GM18868 (cell line): ENCODE measurements at regions not wholly inside any gene's neighbourhood (a gene's known extent, or its start where the extent isn't known, plus 50 kb on each side); places are given as distances from the start of the nearest gene placed in this dataset.

Source experiments
- ATAC-seq: cut with Tn5 transposase; IDR thresholded peaks from one replicate; pipeline ENCODE4 v1.9.1; 2021; ENCODE audit warnings: mild to moderate bottlenecking, moderate library complexity; ENCODE audit not compliant: unreplicated experiment

DNA sequence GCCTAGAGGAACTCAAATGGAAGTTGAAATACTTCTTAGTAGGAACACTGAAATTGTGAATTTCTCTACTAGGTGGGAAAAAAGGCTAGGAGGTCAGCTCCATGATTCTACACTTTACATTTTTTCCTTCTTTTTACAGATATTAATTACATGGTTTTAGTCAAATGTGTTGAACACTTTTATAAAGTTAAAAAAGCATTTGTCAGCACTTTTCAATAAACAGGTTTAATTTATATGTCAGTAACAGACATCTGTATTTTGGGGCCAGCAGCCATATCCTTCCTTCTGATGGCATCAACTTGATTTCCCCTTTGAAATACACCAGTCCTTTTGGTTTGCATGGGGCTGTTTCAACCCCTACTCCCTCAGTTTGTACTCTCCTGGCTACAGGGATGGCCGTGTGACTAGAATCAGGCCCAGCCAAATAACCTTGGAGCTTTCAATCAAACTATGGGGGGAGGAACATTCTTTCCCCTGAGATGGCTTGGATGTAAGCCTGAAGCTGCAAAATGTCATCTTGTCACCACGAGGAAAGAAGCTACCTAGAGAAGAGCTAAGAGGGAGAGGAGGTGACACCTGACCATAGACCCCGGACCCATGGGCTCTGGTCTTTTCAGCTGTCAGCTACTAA is 171.0 kb upstream of the NEBL start:
- no peak for ATAC-seq

DNA sequence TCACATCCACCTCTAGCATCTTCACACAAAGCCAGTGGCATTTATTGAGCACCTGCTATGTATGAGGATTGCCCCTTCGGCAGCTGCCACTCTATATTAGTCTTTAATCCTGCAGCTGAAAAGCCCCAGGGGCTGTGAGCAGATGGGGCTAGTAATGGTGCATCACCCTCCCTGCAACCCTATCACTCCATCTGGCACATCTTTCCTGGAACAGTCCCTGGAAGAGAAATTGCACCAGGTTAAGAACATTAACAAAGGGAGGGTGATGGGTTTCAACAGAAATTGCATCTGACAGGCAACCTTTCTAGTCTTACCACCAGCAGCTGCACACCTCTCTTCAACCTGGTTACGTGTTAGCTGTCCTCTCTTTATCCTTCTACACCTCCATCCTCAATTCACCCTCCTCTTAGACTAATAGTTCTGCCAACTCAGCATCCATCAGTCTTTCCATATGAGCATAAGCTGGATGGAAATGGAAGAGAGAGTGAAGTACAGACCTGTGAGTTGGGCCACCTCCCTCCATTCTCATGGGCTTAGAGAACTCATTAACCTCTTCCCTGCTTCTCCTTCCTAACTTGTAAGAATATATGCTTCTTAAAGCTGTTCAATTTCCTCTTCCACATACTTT is 168.6 kb upstream of the NEBL start:
- no peak for ATAC-seq

DNA sequence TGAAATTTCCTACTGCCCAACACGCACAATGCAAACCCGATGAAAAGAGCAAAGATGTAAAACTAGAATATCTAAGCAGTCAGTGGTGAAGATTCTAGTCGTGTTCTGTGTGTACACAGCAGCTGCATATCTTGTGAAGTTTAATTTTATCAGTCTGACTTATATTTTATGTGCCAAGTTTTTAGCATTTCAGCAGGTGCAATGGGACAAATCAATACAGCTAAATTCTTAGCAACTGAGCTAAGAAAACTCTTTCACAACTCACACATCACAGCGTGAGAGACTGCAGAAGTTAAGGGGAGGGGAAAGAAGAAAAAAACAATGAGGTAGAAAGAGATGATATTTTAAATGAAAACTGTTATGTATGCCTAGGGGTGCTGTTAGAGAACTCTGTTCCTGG is 164.9 kb upstream of the NEBL start:
- no peak for ATAC-seq

DNA sequence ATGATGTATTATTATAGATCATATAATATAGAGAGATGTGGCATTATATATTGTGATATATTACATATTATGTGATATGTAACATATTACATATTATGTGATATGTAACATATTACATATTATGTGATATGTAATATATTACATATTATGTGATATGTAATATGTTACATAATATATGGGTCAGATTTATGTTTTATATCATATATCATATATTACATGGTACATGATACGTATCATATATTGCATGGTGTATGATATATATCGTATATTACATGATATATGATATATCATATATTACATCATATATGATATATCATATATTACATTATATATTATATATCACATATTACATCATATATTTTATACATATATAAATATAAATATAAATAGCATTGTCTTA is 164.1 kb upstream of the NEBL start:
- no peak for ATAC-seq

DNA sequence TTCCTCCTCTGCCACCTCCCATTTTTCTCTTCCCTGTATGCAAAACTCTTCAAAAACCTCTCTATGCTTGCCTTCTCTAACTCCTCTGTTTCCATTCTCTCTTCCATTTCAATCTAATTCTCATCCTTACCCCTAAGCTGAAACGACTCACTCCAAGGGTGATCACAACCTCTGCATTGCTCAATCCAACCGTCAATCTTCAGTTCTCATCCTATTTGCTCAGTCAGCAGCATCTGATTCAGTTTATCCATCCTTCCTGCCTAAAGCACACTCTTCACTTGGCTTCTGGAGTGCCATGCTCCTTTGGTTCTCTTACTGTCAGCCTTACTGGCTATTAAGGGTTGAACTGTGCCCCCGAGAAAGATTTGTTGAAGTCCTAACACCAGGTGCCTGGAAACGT is 163.5 kb upstream of the NEBL start:
- ATAC-seq, result no peak

DNA sequence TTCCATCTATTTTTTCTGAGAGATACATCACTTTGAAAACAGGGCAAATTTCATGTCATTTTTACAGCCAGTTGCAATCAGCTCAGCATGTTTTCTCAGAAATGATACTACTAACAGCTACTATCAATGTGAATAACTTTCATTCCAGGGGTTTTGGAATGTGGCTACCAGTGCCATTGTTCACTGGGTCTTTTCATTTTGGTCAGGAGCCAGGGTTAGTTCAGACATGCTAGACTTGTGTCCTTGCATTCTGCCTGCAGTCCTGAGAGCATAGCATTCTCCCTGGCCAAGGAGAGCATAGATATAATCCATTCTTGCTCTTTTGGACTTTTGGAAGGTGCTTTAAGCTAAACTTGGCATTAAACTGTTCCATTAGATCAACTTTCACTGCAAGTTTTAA is 160.9 kb upstream of the NEBL start:
- no peak for ATAC-seq

DNA sequence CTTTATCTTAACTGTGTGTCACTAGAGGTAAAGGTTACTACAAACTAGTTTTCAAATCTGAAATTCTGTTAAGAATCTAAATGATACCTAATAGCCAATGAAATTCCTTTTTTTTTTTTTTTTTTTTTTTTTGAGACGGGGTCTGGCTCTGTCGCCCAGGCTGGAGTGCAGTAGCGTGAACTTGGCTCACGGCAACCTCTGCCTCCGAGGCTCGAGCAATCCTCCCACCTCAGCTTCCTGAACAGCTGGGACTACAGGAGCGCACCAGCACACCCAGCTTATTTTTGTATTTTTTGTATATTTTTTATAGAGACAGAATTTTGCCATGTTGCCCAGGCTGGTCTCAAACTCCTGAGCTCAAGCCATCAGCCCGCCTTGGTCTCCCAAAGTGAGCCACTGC is 160.3 kb upstream of the NEBL start:
- no peak for ATAC-seq

DNA sequence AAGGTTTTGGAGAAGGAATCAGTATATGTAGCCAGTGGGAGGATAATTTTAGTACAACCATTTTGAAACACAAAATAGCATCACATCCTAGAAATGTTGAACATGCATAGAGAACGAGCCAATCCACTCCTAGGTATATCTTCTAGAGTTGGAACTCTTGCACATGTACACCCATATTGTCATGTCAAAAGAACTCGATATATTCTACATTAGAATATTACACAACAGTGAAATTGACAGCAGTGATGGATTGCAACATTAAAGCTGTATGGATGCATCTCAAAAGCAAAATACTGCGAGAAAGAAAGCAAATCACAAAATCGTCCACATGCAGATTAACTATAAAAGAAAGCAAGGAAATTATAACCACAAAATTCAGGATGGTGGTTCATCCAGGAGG is 159.3 kb upstream of the NEBL start:
- ATAC-seq, result no peak

DNA sequence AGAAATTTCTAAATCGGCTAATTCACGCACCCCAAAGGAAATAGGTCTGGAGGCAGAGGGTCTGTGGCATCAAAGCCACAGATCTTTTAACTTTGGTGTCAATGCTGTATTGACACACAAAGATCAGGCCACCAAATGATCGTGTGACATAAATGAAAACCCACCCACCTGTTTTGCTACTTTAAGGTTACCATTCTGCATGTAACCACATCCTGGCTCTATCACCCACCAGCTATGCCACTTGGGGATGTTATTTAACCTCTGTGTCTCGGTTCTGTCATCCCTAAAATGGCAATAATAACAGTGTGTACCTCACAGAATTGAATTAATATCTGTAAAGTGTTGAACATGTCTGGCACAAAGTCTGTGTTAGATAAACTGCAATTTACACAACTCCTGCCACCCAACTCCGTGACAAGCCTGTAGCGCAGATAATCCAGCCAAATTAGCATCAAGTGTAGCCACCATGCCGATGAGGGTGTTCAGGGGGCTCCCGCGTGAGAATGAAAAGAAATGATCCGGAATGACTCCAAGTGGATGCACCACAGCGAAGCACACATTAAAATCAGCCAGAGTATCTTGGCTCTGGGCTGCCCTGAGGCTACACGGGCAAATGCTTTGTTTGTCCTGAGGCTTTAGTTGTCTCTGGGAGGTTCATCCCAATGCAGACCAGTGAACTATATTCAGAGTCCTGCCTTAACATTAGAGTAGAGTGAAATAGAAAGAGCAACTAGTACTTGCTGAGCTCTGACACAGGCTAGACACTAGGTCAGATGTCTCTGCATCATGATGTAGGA is 158.4 kb upstream of the NEBL start:
- ATAC-seq, result no peak

DNA sequence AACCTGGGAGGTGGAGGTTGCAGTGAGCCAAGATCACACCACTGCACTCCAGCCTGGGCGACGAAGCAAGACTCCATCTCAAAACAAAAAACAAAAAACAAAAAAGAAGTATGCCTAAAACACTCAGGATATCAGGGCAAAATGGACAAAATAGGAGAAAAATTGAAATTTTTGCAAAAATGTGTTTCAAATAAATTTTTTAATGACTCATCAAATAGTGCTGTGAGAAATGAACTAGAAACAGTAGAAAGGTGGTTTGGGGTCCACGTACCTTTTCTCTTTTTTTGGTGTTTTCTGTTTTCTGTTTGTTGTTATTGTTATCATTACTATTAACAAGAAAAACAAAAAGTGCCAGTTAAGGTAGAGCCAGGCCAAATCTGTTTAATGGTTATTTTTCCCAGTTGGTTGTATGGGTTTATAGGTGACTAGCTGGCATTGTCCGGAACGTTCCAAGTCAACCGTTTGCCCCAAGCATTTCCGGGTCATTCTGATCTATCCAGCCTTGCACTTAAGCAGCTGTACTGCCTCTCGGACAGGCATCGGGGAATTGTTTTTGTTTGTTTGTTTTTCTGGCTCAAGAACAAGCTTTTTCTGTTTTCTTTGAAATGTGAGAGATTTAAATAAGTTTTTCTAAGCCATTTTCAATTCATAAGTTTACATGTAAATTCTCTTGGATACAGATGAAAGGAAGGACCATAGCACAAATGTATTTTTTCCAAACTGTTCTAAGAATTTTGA is 157.0 kb upstream of the NEBL start:
- ATAC-seq, result no peak

DNA sequence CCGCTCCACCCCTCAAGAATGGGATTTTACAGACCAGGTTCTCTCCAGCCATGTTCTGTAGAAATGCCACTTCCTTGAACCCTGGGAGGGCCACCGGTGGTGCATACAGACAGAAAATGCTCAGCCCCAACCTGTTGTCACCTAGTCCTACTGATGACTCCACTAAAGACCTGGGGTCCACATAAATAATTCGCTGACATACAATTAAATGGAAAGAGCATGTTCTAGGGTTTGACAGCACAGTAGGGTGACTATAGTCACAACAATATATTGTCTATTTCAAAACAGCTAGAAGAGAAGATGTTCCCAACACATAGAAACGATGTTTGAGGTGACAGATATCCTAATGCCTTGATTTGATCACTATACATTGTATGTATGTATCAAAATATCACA is 155.6 kb upstream of the NEBL start:
- ATAC-seq, result no peak

DNA sequence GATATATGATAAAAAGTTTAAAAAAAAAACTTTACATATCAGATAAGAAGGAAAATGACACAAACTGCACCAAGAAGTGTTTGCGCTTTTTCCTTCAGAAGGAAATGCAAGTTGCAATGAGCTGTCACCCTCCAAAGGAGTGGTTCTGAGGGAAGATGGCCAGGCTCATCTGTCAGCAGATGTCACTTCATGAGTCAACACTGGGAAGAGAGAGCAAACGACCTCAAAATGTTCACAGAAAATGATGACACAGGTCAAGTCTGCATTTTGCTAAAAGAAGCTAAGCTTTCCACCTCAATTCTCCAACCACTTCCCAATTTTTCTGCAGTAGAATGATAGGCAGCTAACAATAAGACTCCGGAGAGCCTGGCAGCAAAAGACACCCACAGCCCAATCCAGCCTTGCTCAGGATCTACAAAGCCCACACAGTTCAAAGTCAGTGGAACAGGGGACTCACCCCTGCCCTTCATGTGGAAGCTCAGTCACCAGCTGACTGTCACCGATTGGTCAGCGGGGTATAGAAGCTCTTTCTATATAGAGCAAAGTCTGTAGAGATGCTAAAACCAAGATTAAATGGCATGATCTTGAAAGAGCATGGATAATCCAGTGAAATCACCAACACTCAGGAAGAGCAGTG is 155.1 kb upstream of the NEBL start:
- no peak for ATAC-seq

DNA sequence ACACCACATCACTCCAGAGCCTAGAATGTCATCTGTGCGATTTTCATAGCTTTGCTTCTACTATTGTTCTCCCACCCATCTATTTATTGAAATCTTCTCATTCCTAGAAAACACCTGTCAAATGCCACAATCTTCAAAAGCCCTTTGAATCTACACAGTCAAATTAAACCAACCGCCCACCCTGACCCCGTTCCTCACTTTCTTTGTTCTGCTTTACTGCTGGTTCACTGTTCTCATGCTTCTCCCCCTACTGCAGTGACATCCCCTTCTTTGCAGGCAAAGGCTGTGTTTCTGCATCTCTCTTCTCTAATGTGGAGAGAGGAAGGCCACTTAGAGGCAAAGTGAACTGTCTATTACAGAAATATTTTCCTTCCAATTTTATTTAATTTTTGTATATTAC is 152.4 kb upstream of the NEBL start:
- ATAC-seq, result no peak

DNA sequence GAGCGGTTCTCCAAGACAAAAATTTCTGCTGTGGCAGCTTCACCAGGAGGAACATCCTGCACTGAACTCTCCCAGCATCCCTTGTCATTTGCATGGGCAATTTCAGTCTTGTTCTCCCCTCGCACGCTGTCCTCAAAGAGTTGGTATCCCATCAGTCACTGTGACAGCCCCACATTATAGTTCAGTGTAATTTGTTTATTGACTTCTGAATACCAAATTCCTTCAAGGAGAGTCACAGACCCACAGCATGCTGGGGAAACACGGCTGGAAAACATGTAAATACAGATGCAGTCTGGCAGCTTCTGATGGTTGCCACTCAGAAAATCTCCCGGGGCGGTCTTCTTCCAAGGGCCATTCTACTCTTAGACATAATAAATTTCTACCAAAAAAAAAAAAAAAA is 151.0 kb upstream of the NEBL start:
- ATAC-seq, result no peak

DNA sequence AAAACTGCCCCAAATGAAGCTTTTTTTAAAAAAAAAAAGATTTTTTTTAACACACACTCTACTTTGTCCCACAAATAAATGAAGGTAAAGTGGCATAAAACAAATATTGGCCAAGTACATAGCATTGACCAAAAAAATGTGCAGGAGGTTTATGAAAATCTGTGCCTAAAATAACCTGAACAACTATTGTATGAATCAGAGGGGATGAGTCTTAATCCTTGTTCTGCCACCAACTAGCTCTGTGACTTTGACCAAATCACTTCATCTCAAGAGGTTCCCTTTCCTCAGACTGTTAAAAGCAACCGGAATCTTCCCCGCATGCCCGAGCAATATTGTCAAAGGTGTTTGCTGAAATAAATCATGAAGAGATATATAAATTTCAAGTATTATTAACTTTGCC is 150.4 kb upstream of the NEBL start:
- ATAC-seq, result no peak

DNA sequence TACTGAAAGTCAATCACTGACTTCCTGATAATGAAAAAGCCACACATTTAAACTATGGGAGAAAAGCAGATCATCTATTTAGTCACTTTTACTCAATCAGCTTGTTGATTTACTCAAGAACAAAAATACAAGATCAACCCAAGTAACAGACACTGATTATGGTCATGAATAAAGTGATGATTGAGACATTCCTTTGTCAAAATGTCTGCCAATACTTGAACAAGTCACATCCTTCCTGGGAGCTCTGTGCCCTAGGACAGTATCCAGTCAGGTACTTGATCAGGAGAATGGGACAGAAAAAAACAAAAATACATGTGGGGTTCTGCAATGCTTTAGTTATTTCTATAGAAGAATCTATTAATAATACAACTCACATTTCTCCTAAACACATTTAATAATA is 150.0 kb upstream of the NEBL start:
- no peak for ATAC-seq

DNA sequence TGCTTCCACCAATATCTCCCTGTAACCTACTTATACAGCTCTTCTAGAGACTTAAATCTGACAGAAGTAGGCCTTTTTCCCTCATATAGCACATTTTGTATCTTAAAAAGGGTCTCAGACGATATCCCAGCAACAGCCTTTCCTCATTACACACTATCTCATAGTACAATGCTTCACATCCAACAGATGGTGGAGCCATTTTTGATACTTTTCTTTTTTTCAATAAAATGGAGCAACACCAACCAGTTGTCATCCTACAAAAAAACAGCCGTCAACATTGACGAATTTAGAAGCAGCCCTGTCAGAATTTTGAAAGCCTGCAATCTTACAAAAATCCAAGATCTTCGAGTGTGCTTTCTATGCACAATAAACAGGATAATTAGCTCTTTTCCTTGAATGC is 145.9 kb upstream of the NEBL start:
- no peak for ATAC-seq

DNA sequence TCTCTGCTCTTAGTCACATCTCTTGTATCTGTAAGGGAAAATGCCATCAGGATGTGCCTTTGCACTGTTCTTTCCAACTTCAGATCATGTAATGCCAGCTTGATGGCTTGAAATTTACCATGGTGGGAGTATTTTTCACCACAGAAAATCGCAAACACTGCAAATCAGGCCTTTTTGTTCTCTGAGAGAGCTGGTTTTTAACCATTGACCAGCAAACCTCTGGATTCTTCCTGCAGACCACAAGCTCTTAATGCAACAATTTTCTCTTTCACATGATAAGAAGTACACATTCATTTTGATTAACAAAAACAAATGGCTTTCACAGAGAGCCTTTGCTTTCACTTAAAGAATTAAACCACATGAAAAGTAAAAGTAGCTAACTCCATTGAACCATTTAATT is 145.4 kb upstream of the NEBL start:
- no peak for ATAC-seq

DNA sequence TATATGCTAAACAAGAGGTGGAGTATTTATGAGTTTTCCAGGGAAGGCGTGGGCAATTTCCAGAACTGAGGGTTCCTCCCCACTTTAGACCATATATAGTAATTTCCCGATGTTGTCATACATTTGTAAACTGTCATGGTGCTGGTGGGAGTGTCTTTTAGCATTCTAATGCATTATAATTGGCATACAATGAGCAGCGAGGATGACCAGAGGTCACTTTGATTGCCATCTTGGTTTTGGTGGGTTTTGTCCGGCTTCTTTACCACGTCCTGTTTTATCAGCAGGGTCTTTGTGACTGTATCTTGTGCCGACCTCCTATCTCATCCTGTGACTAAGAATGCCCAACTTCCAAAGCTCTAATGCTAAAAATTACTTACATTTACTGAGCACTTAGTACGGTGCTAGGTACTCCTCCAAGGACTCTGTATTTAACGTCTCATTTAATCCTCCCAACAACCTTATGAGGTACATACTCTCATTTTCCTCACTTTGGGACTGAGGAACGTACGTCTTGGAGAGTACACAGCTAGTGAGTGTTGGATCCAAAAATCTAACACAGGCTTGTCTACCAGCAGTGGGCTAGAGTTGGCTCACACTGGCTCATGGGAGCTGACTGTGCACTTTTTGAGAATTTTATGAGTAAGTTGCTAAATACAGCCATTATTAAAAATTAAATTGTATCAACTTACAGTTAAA is 144.8 kb upstream of the NEBL start:
- ATAC-seq, result no peak

DNA sequence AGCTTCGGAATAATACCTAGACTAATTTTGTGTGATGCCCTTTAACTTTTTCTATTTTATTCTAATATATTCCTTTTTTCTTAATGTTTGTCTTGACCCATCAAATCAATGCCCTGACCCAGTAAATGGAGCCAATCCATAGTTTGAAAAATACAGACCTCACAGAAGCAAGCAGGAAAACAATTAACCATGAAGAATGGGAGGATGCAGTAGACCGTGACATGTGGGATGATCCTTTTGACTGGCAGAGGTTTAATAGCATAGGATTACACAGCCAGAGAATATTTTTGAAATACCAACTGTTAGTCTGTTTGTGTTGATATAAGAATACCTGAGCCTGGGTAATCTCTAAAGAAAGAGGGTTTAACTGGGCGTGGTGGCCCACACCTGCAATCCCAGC is 142.6 kb upstream of the NEBL start:
- no peak for ATAC-seq

DNA sequence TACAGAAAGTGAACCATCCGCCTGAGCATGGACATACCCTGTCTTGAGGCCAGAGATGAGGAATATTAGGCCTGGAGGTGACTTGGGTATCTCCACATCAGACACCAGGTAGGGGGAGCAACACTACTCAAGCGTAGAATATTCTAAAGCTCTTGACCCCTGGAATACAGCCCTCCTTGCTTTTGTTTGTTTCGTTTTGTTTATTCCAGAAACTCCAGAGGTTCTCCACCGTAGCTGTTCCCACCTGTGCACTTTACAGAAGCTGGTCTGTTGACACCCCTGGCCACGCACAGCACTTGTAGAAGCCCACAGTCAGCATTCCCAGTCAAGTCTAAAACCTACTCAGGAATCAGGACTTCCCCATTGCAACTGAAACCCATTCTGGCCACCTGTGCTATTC is 139.6 kb upstream of the NEBL start:
- ATAC-seq, result no peak
